AG08396 (cell line): ENCODE measurements at regions not wholly inside any gene's neighbourhood (a gene's known extent, or its start where the extent isn't known, plus 50 kb on each side); places are given as distances from the start of the nearest gene placed in this dataset.

Experiments used
- DNase-seq: peaks from one replicate; pipeline ENCODE4 v3.0.0; 2012; ENCODE audit warnings: low spot score, mixed read lengths

GRCh38 chr2:198220763-198221610 lies 416.6 kb downstream of the PLCL1 start:
- DNase-seq = no peak

DNA sequence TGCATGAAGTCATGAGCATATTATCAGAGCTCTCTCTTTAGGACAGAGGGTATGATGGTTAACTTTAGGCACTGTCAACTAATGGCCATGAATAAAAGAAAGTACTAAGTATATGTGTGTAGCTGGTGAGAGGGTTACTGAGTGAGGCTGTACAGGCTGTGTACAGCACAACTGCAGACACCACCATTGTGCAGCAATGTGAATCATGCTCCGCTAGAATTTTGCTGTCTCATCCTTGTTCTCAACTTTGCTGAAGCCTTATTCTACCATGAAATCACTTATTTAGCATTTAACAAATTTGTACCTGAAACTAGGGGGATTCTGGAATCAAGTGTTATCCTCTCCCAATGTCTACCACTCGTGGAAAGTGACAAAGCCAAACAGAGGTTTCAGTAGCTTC lies 414.9 kb downstream of the PLCL1 start:
- no peak for DNase-seq

GRCh38 chr2:198214114-198214596 lies 409.8 kb downstream of the PLCL1 start:
- DNase-seq = no peak

DNA sequence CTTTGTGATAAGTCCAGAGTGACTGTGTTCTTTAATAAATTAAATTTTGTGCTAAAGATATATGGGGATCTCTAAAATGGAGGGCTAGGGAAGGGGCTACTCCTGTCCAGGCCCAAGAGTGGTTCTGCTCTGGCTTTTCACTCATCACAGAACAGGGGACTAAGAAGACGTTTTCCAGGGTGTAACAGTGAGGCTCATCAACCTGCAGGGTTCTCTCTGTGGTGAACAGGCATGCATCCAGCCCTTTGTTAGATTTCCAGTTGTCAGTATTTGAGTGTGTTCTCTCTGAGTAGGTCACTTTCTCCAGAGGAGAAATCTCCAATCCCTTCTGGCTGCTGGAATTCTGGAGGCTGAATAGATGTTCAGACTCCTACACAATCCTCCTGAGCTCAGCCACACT lies 408.9 kb downstream of the PLCL1 start:
- DNase-seq = no peak

DNA sequence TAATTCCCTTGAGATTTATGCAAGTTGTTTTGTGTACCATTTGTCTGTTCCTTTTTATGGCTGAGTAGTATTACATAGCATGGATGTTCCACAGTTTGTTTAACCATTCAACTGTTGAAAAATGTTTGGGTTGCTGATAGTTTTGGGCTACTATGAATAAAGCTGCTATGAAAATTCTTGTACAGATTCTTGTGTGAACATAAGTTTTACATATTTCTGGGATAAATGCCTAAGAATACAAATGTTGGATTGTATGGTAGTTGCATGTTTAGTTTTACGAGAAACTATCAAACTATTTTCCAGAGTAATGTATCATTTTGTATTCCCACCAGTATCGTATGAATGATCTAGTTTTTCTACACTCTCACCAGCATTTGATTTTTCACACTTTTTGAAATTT lies 407.3 kb downstream of the PLCL1 start:
- DNase-seq = no peak

- no peak for DNase-seq
Measured at GRCh38 chr2:198203336-198204069, 399.1 kb downstream of the PLCL1 start.
